GM23338 (cell line): ENCODE measurements at regions not wholly inside any gene's neighbourhood (a gene's known extent, or its start where the extent isn't known, plus 50 kb on each side); places are given as distances from the start of the nearest gene placed in this dataset.

ENCODE experiments used
- CREB1 ChIP-seq: fragments of 250-450 bp; sonication (Bioruptor Pico); IDR thresholded peaks from 2 replicates; pipeline ENCODE4 v1.5.0; 2020; ENCODE audit warnings: low read depth, mild to moderate bottlenecking, moderate library complexity
- EZH2 ChIP-seq: fragments of 200-600 bp; sonication (generic); IDR thresholded peaks from one replicate; pipeline ENCODE4 v1.8.0; 2017; ENCODE audit warnings: antibody characterized with exemption, mild to moderate bottlenecking, low read depth; ENCODE audit not compliant: unreplicated experiment
- JUNB ChIP-seq: IDR thresholded peaks from one replicate; pipeline ENCODE4 v1.6.1; 2016; ENCODE audit warnings: antibody characterized with exemption; ENCODE audit not compliant: unreplicated experiment
- POLR2AphosphoS5 ChIP-seq: IDR thresholded peaks from 2 replicates; pipeline ENCODE4 v1.6.1; 2016; ENCODE audit warnings: antibody characterized with exemption, low read depth
- ZNF331 ChIP-seq: fragments of 250-450 bp; sonication (Bioruptor Pico); IDR thresholded peaks from 2 replicates; pipeline ENCODE4 v1.5.0; 2020; ENCODE audit warnings: low read depth, mild to moderate bottlenecking, moderate library complexity
- TF ChIP-seq, protein P1 (sequence below), 2 experiments: fragments of 200-600 bp in 1 of 2; sonication (generic) in 1 of 2; conservative IDR thresholded peaks; 2 replicates each; pipeline versions ENCODE4 v1.5.1 to v1.6.1; 2016 to 2017; ENCODE audit warnings: antibody characterized with exemption in 2 of 2, low read depth in 2 of 2, mild to moderate bottlenecking in 2 of 2, moderate library complexity in 1 of 2
- TF ChIP-seq, protein P2 (sequence below): IDR thresholded peaks from one replicate; pipeline ENCODE4 v1.6.1; 2018; ENCODE audit warnings: antibody characterized with exemption; ENCODE audit not compliant: unreplicated experiment
- TF ChIP-seq, protein P3 (sequence below): IDR thresholded peaks from 2 replicates; pipeline ENCODE4 v1.6.1; 2016; ENCODE audit warnings: antibody characterized with exemption
- TF ChIP-seq, protein P4 (sequence below): fragments of 250-450 bp; sonication (Bioruptor Pico); IDR thresholded peaks from 2 replicates; pipeline ENCODE4 v1.5.0; 2020; ENCODE audit warnings: mild to moderate bottlenecking, moderate library complexity

DNA sequence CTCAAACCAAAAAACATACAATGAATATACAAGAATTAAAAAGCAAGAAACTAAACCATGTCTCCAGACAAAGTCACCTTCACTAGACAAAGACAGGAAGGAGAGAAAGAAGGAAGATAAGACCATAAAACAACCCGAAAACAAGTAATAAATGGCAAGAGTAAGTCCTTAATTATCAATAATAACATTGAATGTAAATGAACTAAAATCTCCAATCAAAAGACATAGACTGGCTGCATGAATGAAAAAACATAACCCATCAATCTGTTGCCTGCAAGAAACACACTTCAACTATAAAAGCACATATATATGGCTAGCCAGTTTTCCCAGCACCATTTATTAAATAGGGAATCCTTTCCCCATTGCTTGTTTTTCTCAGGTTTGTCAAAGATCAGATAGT is 100.8 kb upstream of the SAMSN1 start:
- TF ChIP-seq, protein P1, sequence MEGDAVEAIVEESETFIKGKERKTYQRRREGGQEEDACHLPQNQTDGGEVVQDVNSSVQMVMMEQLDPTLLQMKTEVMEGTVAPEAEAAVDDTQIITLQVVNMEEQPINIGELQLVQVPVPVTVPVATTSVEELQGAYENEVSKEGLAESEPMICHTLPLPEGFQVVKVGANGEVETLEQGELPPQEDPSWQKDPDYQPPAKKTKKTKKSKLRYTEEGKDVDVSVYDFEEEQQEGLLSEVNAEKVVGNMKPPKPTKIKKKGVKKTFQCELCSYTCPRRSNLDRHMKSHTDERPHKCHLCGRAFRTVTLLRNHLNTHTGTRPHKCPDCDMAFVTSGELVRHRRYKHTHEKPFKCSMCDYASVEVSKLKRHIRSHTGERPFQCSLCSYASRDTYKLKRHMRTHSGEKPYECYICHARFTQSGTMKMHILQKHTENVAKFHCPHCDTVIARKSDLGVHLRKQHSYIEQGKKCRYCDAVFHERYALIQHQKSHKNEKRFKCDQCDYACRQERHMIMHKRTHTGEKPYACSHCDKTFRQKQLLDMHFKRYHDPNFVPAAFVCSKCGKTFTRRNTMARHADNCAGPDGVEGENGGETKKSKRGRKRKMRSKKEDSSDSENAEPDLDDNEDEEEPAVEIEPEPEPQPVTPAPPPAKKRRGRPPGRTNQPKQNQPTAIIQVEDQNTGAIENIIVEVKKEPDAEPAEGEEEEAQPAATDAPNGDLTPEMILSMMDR (conservative IDR thresholded peaks at IDR 0.05; ENCODE audit: low read depth in 2 of 2) = no peak
- TF ChIP-seq POLR2AphosphoS5 = no peak
- no peak for TF ChIP-seq ZNF331 (CRISPR knock-in tag)
- TF ChIP-seq, protein P2, sequence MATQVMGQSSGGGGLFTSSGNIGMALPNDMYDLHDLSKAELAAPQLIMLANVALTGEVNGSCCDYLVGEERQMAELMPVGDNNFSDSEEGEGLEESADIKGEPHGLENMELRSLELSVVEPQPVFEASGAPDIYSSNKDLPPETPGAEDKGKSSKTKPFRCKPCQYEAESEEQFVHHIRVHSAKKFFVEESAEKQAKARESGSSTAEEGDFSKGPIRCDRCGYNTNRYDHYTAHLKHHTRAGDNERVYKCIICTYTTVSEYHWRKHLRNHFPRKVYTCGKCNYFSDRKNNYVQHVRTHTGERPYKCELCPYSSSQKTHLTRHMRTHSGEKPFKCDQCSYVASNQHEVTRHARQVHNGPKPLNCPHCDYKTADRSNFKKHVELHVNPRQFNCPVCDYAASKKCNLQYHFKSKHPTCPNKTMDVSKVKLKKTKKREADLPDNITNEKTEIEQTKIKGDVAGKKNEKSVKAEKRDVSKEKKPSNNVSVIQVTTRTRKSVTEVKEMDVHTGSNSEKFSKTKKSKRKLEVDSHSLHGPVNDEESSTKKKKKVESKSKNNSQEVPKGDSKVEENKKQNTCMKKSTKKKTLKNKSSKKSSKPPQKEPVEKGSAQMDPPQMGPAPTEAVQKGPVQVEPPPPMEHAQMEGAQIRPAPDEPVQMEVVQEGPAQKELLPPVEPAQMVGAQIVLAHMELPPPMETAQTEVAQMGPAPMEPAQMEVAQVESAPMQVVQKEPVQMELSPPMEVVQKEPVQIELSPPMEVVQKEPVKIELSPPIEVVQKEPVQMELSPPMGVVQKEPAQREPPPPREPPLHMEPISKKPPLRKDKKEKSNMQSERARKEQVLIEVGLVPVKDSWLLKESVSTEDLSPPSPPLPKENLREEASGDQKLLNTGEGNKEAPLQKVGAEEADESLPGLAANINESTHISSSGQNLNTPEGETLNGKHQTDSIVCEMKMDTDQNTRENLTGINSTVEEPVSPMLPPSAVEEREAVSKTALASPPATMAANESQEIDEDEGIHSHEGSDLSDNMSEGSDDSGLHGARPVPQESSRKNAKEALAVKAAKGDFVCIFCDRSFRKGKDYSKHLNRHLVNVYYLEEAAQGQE = no peak
- TF ChIP-seq EZH2 = no peak
- TF ChIP-seq JUNB = no peak
- TF ChIP-seq CREB1 (CRISPR knock-in tag) = no peak
- TF ChIP-seq, protein P3, sequence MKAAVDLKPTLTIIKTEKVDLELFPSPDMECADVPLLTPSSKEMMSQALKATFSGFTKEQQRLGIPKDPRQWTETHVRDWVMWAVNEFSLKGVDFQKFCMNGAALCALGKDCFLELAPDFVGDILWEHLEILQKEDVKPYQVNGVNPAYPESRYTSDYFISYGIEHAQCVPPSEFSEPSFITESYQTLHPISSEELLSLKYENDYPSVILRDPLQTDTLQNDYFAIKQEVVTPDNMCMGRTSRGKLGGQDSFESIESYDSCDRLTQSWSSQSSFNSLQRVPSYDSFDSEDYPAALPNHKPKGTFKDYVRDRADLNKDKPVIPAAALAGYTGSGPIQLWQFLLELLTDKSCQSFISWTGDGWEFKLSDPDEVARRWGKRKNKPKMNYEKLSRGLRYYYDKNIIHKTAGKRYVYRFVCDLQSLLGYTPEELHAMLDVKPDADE = no peak
- TF ChIP-seq, protein P4, sequence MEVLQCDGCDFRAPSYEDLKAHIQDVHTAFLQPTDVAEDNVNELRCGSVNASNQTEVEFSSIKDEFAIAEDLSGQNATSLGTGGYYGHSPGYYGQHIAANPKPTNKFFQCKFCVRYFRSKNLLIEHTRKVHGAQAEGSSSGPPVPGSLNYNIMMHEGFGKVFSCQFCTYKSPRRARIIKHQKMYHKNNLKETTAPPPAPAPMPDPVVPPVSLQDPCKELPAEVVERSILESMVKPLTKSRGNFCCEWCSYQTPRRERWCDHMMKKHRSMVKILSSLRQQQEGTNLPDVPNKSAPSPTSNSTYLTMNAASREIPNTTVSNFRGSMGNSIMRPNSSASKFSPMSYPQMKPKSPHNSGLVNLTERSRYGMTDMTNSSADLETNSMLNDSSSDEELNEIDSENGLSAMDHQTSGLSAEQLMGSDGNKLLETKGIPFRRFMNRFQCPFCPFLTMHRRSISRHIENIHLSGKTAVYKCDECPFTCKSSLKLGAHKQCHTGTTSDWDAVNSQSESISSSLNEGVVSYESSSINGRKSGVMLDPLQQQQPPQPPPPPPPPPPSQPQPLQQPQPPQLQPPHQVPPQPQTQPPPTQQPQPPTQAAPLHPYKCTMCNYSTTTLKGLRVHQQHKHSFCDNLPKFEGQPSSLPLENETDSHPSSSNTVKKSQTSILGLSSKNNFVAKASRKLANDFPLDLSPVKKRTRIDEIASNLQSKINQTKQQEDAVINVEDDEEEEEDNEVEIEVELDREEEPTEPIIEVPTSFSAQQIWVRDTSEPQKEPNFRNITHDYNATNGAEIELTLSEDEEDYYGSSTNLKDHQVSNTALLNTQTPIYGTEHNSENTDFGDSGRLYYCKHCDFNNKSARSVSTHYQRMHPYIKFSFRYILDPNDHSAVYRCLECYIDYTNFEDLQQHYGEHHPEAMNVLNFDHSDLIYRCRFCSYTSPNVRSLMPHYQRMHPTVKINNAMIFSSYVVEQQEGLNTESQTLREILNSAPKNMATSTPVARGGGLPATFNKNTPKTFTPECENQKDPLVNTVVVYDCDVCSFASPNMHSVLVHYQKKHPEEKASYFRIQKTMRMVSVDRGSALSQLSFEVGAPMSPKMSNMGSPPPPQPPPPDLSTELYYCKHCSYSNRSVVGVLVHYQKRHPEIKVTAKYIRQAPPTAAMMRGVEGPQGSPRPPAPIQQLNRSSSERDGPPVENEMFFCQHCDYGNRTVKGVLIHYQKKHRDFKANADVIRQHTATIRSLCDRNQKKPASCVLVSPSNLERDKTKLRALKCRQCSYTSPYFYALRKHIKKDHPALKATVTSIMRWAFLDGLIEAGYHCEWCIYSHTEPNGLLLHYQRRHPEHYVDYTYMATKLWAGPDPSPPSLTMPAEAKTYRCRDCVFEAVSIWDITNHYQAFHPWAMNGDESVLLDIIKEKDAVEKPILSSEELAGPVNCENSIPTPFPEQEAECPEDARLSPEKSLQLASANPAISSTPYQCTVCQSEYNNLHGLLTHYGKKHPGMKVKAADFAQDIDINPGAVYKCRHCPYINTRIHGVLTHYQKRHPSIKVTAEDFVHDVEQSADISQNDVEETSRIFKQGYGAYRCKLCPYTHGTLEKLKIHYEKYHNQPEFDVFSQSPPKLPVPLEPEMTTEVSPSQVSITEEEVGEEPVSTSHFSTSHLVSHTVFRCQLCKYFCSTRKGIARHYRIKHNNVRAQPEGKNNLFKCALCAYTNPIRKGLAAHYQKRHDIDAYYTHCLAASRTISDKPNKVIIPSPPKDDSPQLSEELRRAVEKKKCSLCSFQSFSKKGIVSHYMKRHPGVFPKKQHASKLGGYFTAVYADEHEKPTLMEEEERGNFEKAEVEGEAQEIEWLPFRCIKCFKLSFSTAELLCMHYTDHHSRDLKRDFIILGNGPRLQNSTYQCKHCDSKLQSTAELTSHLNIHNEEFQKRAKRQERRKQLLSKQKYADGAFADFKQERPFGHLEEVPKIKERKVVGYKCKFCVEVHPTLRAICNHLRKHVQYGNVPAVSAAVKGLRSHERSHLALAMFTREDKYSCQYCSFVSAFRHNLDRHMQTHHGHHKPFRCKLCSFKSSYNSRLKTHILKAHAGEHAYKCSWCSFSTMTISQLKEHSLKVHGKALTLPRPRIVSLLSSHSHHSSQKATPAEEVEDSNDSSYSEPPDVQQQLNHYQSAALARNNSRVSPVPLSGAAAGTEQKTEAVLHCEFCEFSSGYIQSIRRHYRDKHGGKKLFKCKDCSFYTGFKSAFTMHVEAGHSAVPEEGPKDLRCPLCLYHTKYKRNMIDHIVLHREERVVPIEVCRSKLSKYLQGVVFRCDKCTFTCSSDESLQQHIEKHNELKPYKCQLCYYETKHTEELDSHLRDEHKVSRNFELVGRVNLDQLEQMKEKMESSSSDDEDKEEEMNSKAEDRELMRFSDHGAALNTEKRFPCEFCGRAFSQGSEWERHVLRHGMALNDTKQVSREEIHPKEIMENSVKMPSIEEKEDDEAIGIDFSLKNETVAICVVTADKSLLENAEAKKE = no peak
